Omental fat pad (tissue), 1 donor: ENCODE measurements at regions not wholly inside any gene's neighbourhood (a gene's known extent, or its start where the extent isn't known, plus 50 kb on each side); places are given as distances from the start of the nearest gene placed in this dataset.
"Not testable (repeated sequence)": the region's sequence is repeated elsewhere in the genome, so short reads cannot be mapped to it uniquely, and the experiment has no call there.

Experiments
- ATAC-seq: fragments of 150-250 bp; one replicate; pipeline ENCODE4 v1.9.1; 2016; ENCODE audit warnings: mild to moderate bottlenecking, moderate library complexity; ENCODE audit not compliant: low FRiP score
- DNase-seq: peaks from one replicate; pipeline ENCODE4 v3.0.0-alpha.2; 2019; ENCODE audit warnings: low spot score

GRCh38 chr2:91558234-91558633, 2866.8 kb downstream of the RPIA start:
- ATAC-seq, DNase-seq: not testable (repeated sequence)

- not testable (repeated sequence) for ATAC-seq
Observed at GRCh38 chr2:91559269-91559668, 2867.8 kb downstream of the RPIA start.

DNA sequence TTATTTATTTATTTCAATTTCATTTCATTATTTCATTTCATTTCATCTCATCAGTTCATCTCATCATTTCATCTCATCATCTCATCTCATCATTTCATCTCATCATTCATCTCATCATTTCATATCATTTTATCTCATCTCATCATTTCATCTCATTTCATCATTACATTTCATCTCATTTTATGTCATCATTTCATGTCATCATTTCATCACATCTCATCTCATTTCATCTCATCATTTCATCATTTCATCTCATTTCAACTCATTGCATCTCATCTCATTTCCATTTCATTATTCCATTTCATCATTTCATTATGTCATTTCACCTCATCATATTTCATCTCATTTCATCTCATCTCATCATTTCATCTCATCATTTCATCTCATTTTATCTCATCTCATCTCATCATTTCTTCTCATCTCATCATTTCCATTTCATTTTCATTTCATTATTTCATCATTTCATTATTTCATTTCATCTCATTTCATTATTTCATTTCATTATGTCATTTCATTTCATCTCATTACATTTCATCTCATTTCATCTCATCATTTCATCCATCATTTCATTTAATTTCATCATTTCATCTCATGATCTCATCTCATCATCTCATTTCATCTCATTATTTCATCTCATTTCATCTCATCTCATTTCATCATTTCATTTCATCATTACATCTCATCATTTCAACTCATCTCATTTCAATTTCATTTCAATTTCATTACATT, 2868.6 kb downstream of the RPIA start:
- not testable (repeated sequence) for ATAC-seq, DNase-seq

More at GRCh38 chr2:91559269-91559668, 2867.8 kb downstream of the RPIA start:
- not testable (repeated sequence) for DNase-seq

DNA sequence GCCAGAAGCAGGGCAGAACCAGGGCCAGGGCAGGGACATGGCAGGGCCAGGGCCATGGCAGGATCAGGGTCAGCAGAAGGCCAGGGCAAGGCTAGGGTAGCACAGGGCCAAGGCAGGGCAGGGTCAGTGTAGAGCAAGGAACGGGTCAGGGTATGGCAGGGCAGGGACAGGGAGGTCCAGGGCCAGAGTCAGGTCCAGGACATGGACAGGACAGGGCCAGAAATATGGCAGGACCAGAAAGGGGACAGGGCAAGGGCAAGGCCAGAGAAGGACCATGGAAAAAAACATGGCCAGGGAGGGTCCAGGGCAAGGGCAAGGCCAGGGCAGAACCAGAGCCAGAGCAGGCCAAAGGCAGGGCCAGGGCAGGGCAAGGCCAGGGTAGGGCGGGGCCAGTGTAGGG, 2870.7 kb downstream of the RPIA start:
- not testable (repeated sequence) for DNase-seq, ATAC-seq

- DNase-seq = not testable (repeated sequence)
Observed at GRCh38 chr2:91564700-91565099, 2873.2 kb downstream of the RPIA start.

GRCh38 chr2:91565689-91566430, 2874.4 kb downstream of the RPIA start:
- not testable (repeated sequence) for DNase-seq, ATAC-seq

More at GRCh38 chr2:91564700-91565099, 2873.2 kb downstream of the RPIA start:
- not testable (repeated sequence) for ATAC-seq

DNA sequence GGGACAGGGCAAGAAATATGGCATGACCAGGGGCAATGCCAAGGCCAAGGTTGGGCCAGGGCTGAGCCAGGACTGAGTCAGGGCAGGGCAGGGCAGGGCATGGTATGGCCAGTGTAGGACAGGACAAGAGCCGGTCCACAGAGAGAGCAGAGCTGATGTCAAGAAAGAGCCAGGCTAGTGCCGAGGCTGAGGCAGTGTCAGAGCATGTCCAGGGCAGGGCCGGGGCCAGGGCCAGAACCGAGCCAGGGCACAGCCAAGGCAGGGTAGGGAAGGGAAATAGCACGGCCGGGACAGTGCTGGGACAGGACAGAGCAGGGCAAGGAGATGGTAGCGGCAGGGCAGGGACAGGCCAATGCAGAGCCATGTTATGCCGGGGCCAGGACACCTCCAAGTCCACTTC, 2875.1 kb downstream of the RPIA start:
- ATAC-seq, DNase-seq: not testable (repeated sequence)

- not testable (repeated sequence) for DNase-seq, ATAC-seq
Observed at GRCh38 chr2:91567546-91568335, 2876.3 kb downstream of the RPIA start.

- ATAC-seq, DNase-seq: not testable (repeated sequence)
Observed at GRCh38 chr2:91568391-91569338, 2877.2 kb downstream of the RPIA start.

DNA sequence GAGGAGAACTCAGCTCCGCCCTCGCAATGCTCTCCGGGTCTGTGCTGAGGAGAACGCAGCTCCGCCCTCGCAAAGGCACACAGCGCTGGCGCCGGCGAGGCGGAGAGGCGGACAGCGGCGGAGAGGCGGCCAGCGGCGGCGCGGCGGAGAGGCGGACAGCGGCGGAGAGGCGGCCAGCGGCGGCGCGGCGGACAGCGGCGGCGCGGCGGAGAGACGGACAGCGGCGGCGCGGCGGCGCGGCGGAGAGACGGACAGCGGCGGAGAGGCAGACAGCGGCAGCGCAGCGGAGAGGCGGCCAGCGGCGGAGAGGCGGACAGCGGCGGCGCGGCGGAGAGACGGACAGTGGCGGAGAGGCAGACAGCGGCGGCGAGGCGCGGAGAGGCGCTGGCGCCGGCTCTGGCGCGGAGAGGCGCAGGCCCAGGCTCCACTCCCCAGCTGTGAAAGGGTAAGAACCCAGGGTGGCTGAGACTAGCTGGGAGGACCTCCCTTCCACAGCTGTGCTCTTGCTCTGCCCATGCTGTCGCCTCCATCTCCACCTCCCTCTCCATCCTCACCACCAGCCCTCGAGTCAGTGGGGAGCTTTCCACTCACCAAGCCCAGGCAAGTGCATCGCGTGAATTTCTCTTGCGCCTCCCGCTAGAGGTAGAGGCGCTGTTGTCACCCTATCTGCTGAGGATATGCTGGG, 2879.9 kb downstream of the RPIA start:
- not testable (repeated sequence) for ATAC-seq, DNase-seq

DNA sequence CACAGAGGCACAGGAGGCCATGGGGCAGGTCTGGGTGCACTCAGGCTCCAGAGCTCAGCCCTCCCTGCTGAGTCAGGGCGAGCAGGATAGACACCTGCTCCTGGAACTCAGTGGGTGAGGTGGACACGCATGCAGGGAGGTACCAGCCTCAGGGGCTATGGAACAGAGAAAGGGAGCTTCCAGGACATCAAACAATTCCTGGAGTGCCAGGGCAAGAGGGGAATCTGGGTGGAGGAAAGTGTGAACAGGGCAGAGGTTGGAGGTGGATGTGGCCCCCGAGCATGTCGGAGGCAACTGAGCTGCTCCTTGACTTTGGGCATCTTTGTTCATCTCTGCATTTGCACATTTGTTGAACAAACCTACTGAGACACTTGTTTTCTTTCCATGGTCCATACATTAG, 2881.5 kb downstream of the RPIA start:
- not testable (repeated sequence) for DNase-seq

DNA sequence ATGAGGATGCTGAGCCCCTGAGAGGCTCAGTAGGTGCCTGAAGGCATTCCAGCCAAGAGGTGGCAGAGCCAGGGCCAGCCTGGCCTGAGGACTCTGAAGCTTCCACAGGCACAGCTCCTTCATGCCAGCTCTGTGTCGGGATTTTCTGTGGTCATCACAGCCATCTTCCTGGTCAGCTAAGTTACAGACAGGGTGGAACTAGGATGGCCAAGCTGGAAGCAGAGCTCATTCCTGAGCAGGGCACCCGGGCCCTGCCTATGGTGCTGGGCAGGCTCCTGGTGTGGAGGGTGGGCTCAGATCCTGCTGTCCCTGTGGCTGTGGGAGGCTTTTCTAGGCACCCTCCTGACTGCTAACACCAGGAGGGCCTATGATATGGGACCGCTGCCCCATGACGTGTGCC, 2882.3 kb downstream of the RPIA start:
- ATAC-seq, DNase-seq: not testable (repeated sequence)

More for the DNA sequence above, 2881.5 kb downstream of the RPIA start:
- ATAC-seq = not testable (repeated sequence)

DNA sequence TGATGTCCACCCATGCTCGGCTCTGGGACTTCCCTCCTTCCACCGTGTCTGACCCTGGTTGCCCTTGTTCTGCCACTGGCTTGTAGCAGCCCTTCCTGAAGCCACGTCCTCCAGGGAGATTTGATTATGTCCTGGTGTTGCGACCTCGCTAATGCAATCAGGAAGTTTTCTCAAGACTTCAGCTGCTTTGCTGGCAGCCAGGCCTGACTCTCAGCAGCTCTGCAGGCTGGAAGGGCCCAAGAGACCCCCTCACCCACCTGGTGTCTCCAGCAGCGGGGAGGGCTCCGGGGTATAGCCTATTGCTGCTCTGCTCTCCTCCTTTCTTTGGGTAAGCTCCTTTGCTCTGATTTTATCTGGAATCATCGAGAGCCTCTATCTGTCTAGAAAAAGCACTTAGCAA, 2882.8 kb downstream of the RPIA start:
- ATAC-seq, DNase-seq: not testable (repeated sequence)

DNA sequence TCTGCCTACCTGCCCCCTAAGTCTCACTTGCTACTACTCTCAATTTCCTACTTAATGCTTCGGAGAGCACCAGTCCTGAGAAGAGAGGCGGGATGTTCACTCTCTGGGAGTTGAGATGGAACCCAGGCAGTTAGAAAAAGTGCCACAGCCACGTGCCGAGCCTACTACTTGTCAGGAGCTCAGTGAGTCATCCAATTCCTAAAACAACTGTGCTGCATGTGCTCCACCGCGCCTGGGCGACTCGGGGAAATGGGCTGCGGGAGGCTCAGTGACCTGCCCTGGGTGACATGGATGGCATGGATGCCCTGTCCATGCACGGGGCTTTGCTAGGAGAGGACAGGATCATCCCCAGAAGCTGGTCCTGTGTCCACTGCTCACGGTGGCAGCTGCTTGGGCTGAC, 2884.2 kb downstream of the RPIA start:
- DNase-seq = not testable (repeated sequence)

GRCh38 chr2:91577406-91577805, 2885.9 kb downstream of the RPIA start:
- not testable (repeated sequence) for ATAC-seq, DNase-seq

More for the DNA sequence above, 2884.2 kb downstream of the RPIA start:
- not testable (repeated sequence) for ATAC-seq

- not testable (repeated sequence) for ATAC-seq
Observed at GRCh38 chr2:91578678-91579077, 2887.2 kb downstream of the RPIA start.

GRCh38 chr2:91579555-91579954, 2888.1 kb downstream of the RPIA start:
- ATAC-seq, DNase-seq: not testable (repeated sequence)

More at GRCh38 chr2:91578678-91579077, 2887.2 kb downstream of the RPIA start:
- DNase-seq = not testable (repeated sequence)

GRCh38 chr2:91580043-91580442, 2888.6 kb downstream of the RPIA start:
- ATAC-seq = not testable (repeated sequence)

More at GRCh38 chr2:91580043-91580442, 2888.6 kb downstream of the RPIA start:
- not testable (repeated sequence) for DNase-seq
